ENCODE measurements at regions not wholly inside any gene's neighbourhood (a gene's known extent, or its start where the extent isn't known, plus 50 kb on each side); places are given as distances from the start of the nearest gene placed in this dataset.

DNA sequence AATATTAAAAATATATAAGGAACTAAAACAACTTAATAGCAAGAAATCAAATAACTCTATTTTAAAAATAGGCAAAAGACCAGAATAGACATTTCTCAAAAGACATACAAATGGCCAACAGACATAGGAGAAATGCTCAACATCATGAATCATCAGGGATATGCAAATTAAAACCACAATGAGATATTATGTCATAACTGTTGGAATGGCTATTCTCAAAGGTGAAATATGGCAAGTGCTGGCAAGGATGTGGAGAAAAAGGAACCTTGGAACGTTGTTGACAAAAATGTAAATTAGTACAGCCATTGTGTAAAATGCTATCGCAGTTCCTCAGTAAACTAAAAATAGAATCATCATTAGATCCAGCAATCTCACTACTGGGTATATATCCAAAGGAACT lies 468.5 kb downstream of the NFIB start:
- Histone ChIP-seq H3K27me3 (ENCODE audit: control insufficient read depth, insufficient read depth, low read length) (no peaks in the 10 kb centered on the region), H3K36me3 (ENCODE audit: control insufficient read depth, insufficient read depth, low read length) (no peaks in the 10 kb centered on the region), H3K4me1 (ENCODE audit: control insufficient read depth, insufficient read depth, low read length) (no peaks in the 10 kb centered on the region), H3K27ac (ENCODE audit: low read length) (no peak overlapping the region), H3K9me3 (ENCODE audit: control insufficient read depth, insufficient read depth, low read depth, low read length) (no peaks in the 10 kb centered on the region), H3K4me3 (ENCODE audit: low read depth in 2 of 2, low read length in 2 of 2) (no peak overlapping the region)
- DNase-seq (ENCODE audit: low read depth, low spot score) (no peak), ATAC-seq (no peak)
- in situ Hi-C loops (cut with HindIII; ENCODE audit: low pct_unique_long_range_greater_than_20kb, low sequenced_read_pairs), result no loop called here
- intact Hi-C loops (cut with micrococcal nuclease; ENCODE audit: unreplicated experiment), result no loop called here
- POLR2A ChIA-PET, result no interaction called here
- BruUV-seq (replicated peaks), result no TSS peak
- TF ChIP-seq, protein P1, sequence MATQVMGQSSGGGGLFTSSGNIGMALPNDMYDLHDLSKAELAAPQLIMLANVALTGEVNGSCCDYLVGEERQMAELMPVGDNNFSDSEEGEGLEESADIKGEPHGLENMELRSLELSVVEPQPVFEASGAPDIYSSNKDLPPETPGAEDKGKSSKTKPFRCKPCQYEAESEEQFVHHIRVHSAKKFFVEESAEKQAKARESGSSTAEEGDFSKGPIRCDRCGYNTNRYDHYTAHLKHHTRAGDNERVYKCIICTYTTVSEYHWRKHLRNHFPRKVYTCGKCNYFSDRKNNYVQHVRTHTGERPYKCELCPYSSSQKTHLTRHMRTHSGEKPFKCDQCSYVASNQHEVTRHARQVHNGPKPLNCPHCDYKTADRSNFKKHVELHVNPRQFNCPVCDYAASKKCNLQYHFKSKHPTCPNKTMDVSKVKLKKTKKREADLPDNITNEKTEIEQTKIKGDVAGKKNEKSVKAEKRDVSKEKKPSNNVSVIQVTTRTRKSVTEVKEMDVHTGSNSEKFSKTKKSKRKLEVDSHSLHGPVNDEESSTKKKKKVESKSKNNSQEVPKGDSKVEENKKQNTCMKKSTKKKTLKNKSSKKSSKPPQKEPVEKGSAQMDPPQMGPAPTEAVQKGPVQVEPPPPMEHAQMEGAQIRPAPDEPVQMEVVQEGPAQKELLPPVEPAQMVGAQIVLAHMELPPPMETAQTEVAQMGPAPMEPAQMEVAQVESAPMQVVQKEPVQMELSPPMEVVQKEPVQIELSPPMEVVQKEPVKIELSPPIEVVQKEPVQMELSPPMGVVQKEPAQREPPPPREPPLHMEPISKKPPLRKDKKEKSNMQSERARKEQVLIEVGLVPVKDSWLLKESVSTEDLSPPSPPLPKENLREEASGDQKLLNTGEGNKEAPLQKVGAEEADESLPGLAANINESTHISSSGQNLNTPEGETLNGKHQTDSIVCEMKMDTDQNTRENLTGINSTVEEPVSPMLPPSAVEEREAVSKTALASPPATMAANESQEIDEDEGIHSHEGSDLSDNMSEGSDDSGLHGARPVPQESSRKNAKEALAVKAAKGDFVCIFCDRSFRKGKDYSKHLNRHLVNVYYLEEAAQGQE (IDR thresholded peaks at IDR 0.05; ENCODE audit: insufficient read depth in 1 of 2, low read depth in 2 of 2, low read length in 1 of 2), result no peak
- TF ChIP-seq, protein P2, sequence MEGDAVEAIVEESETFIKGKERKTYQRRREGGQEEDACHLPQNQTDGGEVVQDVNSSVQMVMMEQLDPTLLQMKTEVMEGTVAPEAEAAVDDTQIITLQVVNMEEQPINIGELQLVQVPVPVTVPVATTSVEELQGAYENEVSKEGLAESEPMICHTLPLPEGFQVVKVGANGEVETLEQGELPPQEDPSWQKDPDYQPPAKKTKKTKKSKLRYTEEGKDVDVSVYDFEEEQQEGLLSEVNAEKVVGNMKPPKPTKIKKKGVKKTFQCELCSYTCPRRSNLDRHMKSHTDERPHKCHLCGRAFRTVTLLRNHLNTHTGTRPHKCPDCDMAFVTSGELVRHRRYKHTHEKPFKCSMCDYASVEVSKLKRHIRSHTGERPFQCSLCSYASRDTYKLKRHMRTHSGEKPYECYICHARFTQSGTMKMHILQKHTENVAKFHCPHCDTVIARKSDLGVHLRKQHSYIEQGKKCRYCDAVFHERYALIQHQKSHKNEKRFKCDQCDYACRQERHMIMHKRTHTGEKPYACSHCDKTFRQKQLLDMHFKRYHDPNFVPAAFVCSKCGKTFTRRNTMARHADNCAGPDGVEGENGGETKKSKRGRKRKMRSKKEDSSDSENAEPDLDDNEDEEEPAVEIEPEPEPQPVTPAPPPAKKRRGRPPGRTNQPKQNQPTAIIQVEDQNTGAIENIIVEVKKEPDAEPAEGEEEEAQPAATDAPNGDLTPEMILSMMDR (IDR thresholded peaks at IDR 0.05), result no peak
- TF ChIP-seq POLR2AphosphoS5 (IDR thresholded peaks at IDR 0.05; ENCODE audit: low read depth, low read length) (no peak), SIN3A (IDR thresholded peaks at IDR 0.05; ENCODE audit: borderline replicate concordance, insufficient read depth, low read depth, low read length) (no peak), TCF7L2 (IDR thresholded peaks at IDR 0.05; ENCODE audit: low read depth, low read length) (no peak)
- CTCF ChIA-PET, result no interaction called here

DNA sequence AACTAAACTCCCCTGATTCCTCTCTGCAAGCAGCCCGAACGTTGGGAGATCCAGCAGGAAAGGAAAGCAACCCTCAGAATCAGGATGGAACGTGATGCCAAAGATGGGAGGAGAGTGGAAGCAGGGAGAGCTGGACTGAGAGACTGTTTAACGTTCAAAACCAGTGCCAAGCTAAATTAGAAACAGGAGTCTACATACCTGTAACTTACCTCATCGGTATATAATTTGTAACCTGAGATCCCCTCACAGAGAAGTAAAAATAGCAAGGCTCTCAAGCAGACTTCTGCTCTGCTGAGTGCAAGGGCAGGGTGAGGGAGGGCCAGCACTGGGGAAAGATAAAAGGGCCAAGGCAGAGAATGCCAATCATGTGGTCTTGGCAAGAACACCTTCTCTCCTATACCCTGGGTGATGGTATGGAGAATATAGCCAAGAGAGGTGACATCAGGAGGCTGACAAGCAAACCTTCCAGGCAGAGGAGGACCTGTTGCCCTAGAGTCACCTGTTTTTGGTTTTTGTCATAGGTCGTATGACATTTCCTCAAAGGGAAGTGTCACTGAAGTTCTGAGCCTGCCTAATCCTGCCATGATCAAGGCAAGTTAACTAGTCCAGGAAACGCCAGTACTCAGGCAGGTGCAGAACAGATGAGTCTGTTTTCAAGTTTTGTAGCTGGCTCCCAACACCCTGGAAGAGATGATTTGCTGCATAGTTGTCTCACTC lies 472.0 kb downstream of the NFIB start:
- ATAC-seq (no peak), DNase-seq (ENCODE audit: low read depth, low spot score) (no peak)
- H3K4me3 ChIP-seq (ENCODE audit: low read depth in 2 of 2, low read length in 2 of 2), result no peak overlapping the region
- no peak overlapping the region for H3K27ac ChIP-seq (ENCODE audit: low read length)
- no peaks in the 10 kb centered on the region for H3K9me3 ChIP-seq (ENCODE audit: control insufficient read depth, insufficient read depth, low read depth, low read length)
- in situ Hi-C loops (cut with HindIII; ENCODE audit: low pct_unique_long_range_greater_than_20kb, low sequenced_read_pairs) (no loop called here), intact Hi-C loops (cut with micrococcal nuclease; ENCODE audit: unreplicated experiment) (no loop called here)
- H3K4me1 ChIP-seq (ENCODE audit: control insufficient read depth, insufficient read depth, low read length), result no peaks in the 10 kb centered on the region
- no peaks in the 10 kb centered on the region for H3K36me3 ChIP-seq (ENCODE audit: control insufficient read depth, insufficient read depth, low read length)
- no TSS peak for BruUV-seq (replicated peaks)
- CTCF ChIA-PET, result no interaction called here
- POLR2A ChIA-PET, result no interaction called here
- H3K27me3 ChIP-seq (ENCODE audit: control insufficient read depth, insufficient read depth, low read length), result no peaks in the 10 kb centered on the region
- no peak for TF ChIP-seq POLR2AphosphoS5 (IDR thresholded peaks at IDR 0.05; ENCODE audit: low read depth, low read length)
- TF ChIP-seq, protein P2 (IDR thresholded peaks at IDR 0.05), result no peak
- TF ChIP-seq, protein P1 (IDR thresholded peaks at IDR 0.05; ENCODE audit: insufficient read depth in 1 of 2, low read depth in 2 of 2, low read length in 1 of 2), result no peak
- no peak for TF ChIP-seq SIN3A (IDR thresholded peaks at IDR 0.05; ENCODE audit: borderline replicate concordance, insufficient read depth, low read depth, low read length)
- no peak for TF ChIP-seq TCF7L2 (IDR thresholded peaks at IDR 0.05; ENCODE audit: low read depth, low read length)
